BJ (cell line): ENCODE measurements at regions not wholly inside any gene's neighbourhood (a gene's known extent, or its start where the extent isn't known, plus 50 kb on each side); places are given as distances from the start of the nearest gene placed in this dataset.

Experiments
- CTCF ChIA-PET: fragments of 350-600 bp; formaldehyde crosslinking; extraction: SDS; loops from one replicate; lab custom pipeline; 2021; ENCODE audit warnings: antibody characterized with exemption, inconsistent platforms; lab: Yijun Ruan, JAX
- POLR2A ChIA-PET: fragments of 300-600 bp; sonication (Branson Sonifier 250); formaldehyde crosslinking; extraction: SDS; loops from one replicate; lab custom pipeline; 2021; ENCODE audit warnings: antibody characterized with exemption; lab: Charles Lee
- DNase-seq: peaks from one replicate; pipeline ENCODE4 v3.0.0-alpha.2; 2011; ENCODE audit warnings: low read depth
- H3K27me3 ChIP-seq: 2 replicates; pipeline ENCODE4 v1.6.0; 2011; ENCODE audit warnings: low read length; ENCODE audit not compliant: control insufficient read depth, insufficient read depth
- H3K36me3 ChIP-seq: 2 replicates; pipeline ENCODE4 v1.5.1; 2011; ENCODE audit warnings: low read length; ENCODE audit not compliant: control insufficient read depth, insufficient read depth
- H3K4me3 ChIP-seq: 2 replicates; pipeline ENCODE4 v1.5.1; 2011; ENCODE audit warnings: low read depth, mild to moderate bottlenecking, control low read depth, low read length
- TF ChIP-seq, protein P1 (sequence below): IDR thresholded peaks from 2 replicates; pipeline ENCODE4 v1.5.1; 2011; ENCODE audit warnings: low read depth, mild to moderate bottlenecking, control low read depth, inconsistent platforms, low read length, moderate library complexity; ENCODE audit not compliant: insufficient read depth

DNA sequence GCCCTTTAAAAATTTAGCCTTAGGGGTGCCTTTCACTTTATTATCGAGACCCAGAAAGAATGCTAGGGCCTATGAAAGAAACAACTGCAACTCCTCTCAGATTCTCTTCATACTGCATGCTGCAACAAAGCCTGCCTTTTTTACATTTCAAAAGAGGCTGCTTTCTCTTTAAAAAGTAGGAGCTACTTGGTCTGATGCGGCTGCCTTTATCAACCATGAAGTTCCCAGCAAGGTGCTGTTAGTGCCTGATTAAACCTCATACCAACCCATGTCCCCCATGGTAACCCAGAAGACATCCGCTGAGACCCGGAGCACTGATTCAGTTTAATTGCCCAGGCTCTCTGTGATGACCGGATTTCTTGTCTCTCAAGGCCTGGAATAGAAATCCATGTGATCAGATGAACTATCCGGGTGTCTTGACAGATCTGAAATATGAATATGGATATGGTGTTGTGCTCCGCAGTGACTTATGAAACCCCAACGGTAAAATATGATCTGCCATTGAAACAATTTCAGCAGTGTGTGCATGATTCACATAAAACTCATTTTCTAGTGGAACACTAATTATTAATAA, 368.3 kb downstream of the ZNF521 start:
- DNase-seq: no peak
- TF ChIP-seq, protein P1, sequence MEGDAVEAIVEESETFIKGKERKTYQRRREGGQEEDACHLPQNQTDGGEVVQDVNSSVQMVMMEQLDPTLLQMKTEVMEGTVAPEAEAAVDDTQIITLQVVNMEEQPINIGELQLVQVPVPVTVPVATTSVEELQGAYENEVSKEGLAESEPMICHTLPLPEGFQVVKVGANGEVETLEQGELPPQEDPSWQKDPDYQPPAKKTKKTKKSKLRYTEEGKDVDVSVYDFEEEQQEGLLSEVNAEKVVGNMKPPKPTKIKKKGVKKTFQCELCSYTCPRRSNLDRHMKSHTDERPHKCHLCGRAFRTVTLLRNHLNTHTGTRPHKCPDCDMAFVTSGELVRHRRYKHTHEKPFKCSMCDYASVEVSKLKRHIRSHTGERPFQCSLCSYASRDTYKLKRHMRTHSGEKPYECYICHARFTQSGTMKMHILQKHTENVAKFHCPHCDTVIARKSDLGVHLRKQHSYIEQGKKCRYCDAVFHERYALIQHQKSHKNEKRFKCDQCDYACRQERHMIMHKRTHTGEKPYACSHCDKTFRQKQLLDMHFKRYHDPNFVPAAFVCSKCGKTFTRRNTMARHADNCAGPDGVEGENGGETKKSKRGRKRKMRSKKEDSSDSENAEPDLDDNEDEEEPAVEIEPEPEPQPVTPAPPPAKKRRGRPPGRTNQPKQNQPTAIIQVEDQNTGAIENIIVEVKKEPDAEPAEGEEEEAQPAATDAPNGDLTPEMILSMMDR: no peak
- no peaks in the 10 kb centered on the region for H3K36me3 ChIP-seq
- H3K27me3 ChIP-seq: no peaks in the 10 kb centered on the region
- ChIA-PET POLR2A (no interaction called here), CTCF (no interaction called here)
- H3K4me3 ChIP-seq: no peak overlapping the region

DNA sequence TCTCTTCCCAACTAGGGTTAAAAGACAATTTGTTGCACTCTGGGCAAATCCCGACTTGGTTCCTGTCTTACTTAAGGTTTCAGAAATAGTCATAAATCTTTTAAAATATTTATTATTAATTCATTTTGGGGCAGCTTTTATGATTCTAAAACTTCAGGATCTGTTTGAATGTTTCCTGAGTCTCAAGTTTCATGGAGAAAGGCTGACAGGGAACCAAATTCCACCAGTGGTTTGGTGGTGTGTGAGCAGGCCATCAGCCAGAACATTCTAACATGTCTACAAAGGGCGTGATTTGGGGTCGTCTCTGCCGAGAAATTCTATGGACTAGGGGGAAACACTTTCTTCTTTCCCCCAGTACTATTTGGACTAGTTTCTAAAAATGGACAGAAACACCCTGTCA, 366.4 kb downstream of the ZNF521 start:
- DNase-seq: no peak

DNA sequence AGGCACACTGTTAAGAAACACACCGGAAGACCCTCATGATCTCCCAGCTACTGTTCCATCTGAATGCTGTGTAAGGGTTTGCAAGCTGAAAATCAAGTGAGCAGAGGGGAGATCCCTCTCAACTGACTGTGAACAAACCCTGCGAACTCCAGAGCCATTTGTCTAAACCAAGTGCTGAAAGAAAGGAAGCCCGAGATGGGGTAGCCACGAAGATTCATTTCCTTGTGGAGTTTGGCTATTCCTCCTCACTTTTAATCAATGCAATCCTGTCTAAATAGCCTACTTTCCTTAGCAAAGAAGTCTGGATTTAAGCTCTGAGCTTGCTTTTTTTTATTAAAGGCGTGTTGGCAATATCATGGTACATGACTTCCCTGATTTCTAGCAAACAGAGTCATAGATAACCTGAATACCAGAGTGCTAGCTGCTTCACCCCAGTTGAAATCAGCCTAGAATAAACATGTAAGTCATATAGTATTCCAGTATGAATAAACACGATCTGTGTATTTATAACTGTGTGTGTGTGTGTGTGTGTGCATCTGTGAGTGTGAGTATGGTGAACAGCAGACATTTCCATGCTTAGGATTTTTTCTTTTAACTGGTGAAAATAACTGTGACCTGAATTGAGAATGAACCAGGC, 365.2 kb downstream of the ZNF521 start:
- POLR2A ChIA-PET: no interaction called here
- CTCF ChIA-PET: interaction anchor here (0.6 to 1.2 kb wide), 2 partner anchors 16 to 588 kb away, joined by 3 to 4 read pairs; no protein-coding TSS in a partner anchor

More for the DNA sequence above, 366.4 kb downstream of the ZNF521 start:
- no peaks in the 10 kb centered on the region for H3K36me3 ChIP-seq
- no peak overlapping the region for H3K4me3 ChIP-seq
- TF ChIP-seq, protein P1: no peak
- ChIA-PET POLR2A (no interaction called here), CTCF (no interaction called here)
- H3K27me3 ChIP-seq: no peaks in the 10 kb centered on the region

DNA sequence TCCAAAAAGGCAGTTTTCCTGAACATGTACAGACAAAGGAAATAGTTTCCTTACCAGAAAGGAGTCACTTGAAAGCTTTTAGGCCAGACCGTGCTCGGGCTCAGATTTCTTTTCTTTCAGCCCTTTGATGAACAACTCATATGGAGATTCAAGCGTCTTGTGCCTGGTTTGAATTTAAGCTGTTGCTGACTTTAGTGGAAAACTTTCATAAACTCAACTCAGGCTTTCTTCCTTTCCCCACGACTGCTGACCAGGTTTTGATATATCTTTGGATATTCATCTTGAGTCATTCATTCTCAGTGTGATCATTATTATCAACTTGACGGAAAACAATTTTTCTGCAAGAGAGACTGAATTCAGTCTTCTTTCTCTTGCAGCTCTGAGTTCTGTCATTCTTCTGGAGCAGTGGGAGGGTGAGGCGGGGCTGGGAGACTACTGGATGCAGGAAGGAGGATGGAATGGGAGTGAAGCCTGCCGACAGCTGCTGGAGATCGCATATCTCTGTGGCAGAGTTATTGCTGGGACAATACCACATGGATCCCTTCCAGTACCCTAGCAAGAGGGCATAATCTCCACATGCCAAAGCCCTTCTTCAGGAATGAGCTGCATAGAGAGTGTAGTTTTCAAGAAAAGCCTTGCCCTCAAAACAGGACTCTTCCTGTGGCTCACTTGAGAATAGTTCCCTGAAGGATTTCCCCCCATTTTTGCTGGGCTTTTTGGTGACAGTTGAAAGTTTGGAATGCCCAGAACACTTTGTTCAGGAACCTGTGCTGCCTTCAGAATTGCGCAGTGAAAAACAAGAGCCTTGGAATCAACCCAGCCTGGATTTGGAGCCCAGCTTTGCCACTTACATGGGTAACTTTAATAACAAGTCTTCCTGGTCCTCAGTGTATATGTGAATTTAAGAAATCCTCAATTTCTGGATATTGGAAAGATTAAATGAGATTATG, 364.4 kb downstream of the ZNF521 start:
- CTCF ChIA-PET: no interaction called here
- POLR2A ChIA-PET: no interaction called here
- Histone ChIP-seq H3K36me3 (no peaks in the 10 kb centered on the region), H3K27me3 (no peaks in the 10 kb centered on the region), H3K4me3 (no peak overlapping the region)
- no peak for DNase-seq
- TF ChIP-seq, protein P1: no peak

More for the DNA sequence above, 365.2 kb downstream of the ZNF521 start:
- no peak for DNase-seq
- Histone ChIP-seq H3K27me3 (no peaks in the 10 kb centered on the region), H3K4me3 (no peak overlapping the region), H3K36me3 (no peaks in the 10 kb centered on the region)
- TF ChIP-seq, protein P1: no peak

DNA sequence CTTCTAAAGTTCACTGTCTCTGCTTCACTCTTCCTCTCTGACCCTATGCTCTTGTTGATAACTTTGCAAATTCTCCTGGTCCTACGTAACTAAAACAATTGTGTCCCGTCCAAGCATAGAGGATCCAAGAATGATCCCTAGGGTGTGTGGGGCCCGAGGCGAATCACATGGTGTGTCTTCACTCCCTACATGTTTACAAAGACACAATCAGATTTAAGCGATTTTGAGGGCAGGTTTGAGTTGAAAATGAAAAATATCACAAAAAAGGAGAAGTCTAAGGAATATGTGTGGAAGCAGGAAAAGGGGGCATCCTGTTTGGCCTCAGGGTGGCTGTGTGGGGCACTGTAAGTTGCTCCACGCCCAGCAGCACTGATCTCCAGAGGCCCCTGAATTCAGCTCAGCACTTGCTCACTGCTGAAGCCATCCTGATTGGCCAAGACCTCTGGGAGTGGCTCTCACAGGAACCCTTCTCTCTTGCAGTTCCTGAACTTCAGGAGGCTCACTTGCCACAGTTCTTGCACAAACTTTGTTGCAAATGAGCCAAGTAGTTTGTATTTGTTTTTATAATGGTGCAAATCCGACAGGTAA, 363.6 kb downstream of the ZNF521 start:
- Histone ChIP-seq H3K27me3 (no peaks in the 10 kb centered on the region), H3K4me3 (no peak overlapping the region), H3K36me3 (no peaks in the 10 kb centered on the region)
- POLR2A ChIA-PET: no interaction called here
- no peak for DNase-seq
- CTCF ChIA-PET: no interaction called here
- TF ChIP-seq, protein P1: no peak
